ENCODE measurements at regions not wholly inside any gene's neighbourhood (a gene's known extent, or its start where the extent isn't known, plus 50 kb on each side); places are given as distances from the start of the nearest gene placed in this dataset.

GRCh38 chr1:212182579-212182978 is 102.6 kb upstream of the PPP2R5A start:
- Histone ChIP-seq H3K27me3 (ENCODE audit: control insufficient read depth in 2 of 2, insufficient read depth in 2 of 2, low read length in 2 of 2) (no peaks in the 10 kb centered on the region), H3K27ac (ENCODE audit: extremely low read depth, low read depth, low read length) (no peak overlapping the region), H3K79me2 (ENCODE audit: control insufficient read depth, insufficient read depth, low read length) (no peaks in the 10 kb centered on the region), H3K9ac (ENCODE audit: insufficient read depth in 1 of 2, low read depth in 2 of 2, low read length in 2 of 2) (no peak overlapping the region), H3K36me3 (ENCODE audit: control insufficient read depth, insufficient read depth, low read length) (no peaks in the 10 kb centered on the region), H4K20me1 (replicated peaks; ENCODE audit: control insufficient read depth, insufficient read depth, low read length) (no peaks in the 10 kb centered on the region), H3K4me1 (replicated peaks in 1 of 2; ENCODE audit: control insufficient read depth in 2 of 2, insufficient read depth in 2 of 2, low read length in 2 of 2) (peaks cover 0 to 4% of the 10 kb centered on the region in 2 experiments; a peak in 2 of 5 replicates), H3K4me3 (no peak overlapping the region), H3K9me3 (replicated peaks; ENCODE audit: control insufficient read depth, insufficient read depth, low read depth, low read length) (no peaks in the 10 kb centered on the region), H3K9me1 (ENCODE audit: control insufficient read depth, insufficient read depth, low read length) (no peaks in the 10 kb centered on the region), H3K4me2 (ENCODE audit: insufficient read depth, low read length) (no peak overlapping the region), H2AFZ (ENCODE audit: low read depth, low read length) (no peak overlapping the region)
- in situ Hi-C loops (cut with MboI) (no loop called here), intact Hi-C loops (cut with micrococcal nuclease) (no loop called here)
- no peak for DNase-seq (ENCODE audit: extremely low read depth in 1 of 4, low spot score in 3 of 4)
- no TSS peak for BruUV-seq (replicated peaks)
- POLR2A ChIA-PET = no interaction called here
- no peak for FAIRE-seq
- CTCF ChIA-PET (ENCODE audit: low intra/inter-chr PET ratio) = no interaction called here
- ATAC-seq = no peak
- 87% methylated on average over 3 of the region's 3 CpGs for WGBS (ENCODE audit: insufficient coverage, low coverage, missing lambda C conversion rate)
- 0 out of 2 replicates have a peak, but pooled peaks have one; percentile 26 for TF ChIP-seq MEF2A (IDR thresholded peaks at IDR 0.05; ENCODE audit: control insufficient read depth, low read depth, low read length)
- TF ChIP-seq ZBTB5 (IDR thresholded peaks at IDR 0.05) = no peak

GRCh38 chr1:212186427-212187207 is 98.6 kb upstream of the PPP2R5A start:
- Histone ChIP-seq H3K4me3 (no peak overlapping the region), H3K4me2 (ENCODE audit: insufficient read depth, low read length) (no peak overlapping the region), H3K79me2 (ENCODE audit: control insufficient read depth, insufficient read depth, low read length) (no peaks in the 10 kb centered on the region), H3K27me3 (ENCODE audit: control insufficient read depth in 2 of 2, insufficient read depth in 2 of 2, low read length in 2 of 2) (no peaks in the 10 kb centered on the region), H4K20me1 (replicated peaks; ENCODE audit: control insufficient read depth, insufficient read depth, low read length) (no peaks in the 10 kb centered on the region), H3K36me3 (ENCODE audit: control insufficient read depth, insufficient read depth, low read length) (no peaks in the 10 kb centered on the region), H3K9ac (ENCODE audit: insufficient read depth in 1 of 2, low read depth in 2 of 2, low read length in 2 of 2) (no peak overlapping the region), H3K27ac (ENCODE audit: extremely low read depth, low read depth, low read length) (no peak overlapping the region; the same call in 2 of the 3 replicates), H3K4me1 (replicated peaks in 1 of 2; ENCODE audit: control insufficient read depth in 2 of 2, insufficient read depth in 2 of 2, low read length in 2 of 2) (peaks cover 0 to 8% of the 10 kb centered on the region in 2 experiments; a peak in 1 of 5 replicates), H3K9me1 (ENCODE audit: control insufficient read depth, insufficient read depth, low read length) (no peaks in the 10 kb centered on the region), H2AFZ (ENCODE audit: low read depth, low read length) (peak overlapping the region; percentile 78), H3K9me3 (replicated peaks; ENCODE audit: control insufficient read depth, insufficient read depth, low read depth, low read length) (no peaks in the 10 kb centered on the region)
- ATAC-seq (peak; percentile 76), FAIRE-seq (peak; percentile 82), DNase-seq (ENCODE audit: extremely low read depth in 1 of 4, low spot score in 3 of 4) (no peak)
- in situ Hi-C loops (cut with MboI) (no loop called here), intact Hi-C loops (cut with micrococcal nuclease) (no loop called here)
- POLR2A ChIA-PET = no interaction called here
- BruUV-seq (replicated peaks) = no TSS peak
- CTCF ChIA-PET (ENCODE audit: low intra/inter-chr PET ratio) = no interaction called here
- WGBS (ENCODE audit: insufficient coverage, low coverage, missing lambda C conversion rate) = 46% methylated on average over 8 of the region's 8 CpGs
- TF ChIP-seq DPF2 (IDR thresholded peaks at IDR 0.05) (no peak), AFF1 (IDR thresholded peaks at IDR 0.05; ENCODE audit: low read depth in 1 of 2, partially characterized antibody in 2 of 2) (peak in 1 of 2 experiments; percentile 44), NFIX (CRISPR knock-in tag; IDR thresholded peaks at IDR 0.05; ENCODE audit: low read depth) (no peak), NR2F6 (CRISPR knock-in tag; IDR thresholded peaks at IDR 0.05) (no peak), DLX4 (CRISPR knock-in tag; IDR thresholded peaks at IDR 0.05) (no peak), RBM22 (IDR thresholded peaks at IDR 0.05; ENCODE audit: low read depth, low read length, poor library complexity, severe bottlenecking) (no peak)
